Left ventricle myocardium inferior (tissue), 1 donor: ENCODE measurements at regions not wholly inside any gene's neighbourhood (a gene's known extent, or its start where the extent isn't known, plus 50 kb on each side); places are given as distances from the start of the nearest gene placed in this dataset.

Experiments
- DNase-seq: peaks from one replicate; pipeline ENCODE4 v3.0.0-alpha.2; 2020
- H3K27ac ChIP-seq: fragments of 200-600 bp; replicated peaks from 2 replicates; pipeline ENCODE4 v1.8.0; 2021
- H3K27me3 ChIP-seq: fragments of 200-600 bp; 2 replicates; pipeline ENCODE4 v1.8.0; 2021; ENCODE audit warnings: low read depth
- H3K36me3 ChIP-seq: fragments of 200-600 bp; 2 replicates; pipeline ENCODE4 v1.8.0; 2021
- H3K4me1 ChIP-seq: fragments of 200-600 bp; 2 replicates; pipeline ENCODE4 v1.8.0; 2021
- H3K4me3 ChIP-seq: fragments of 200-600 bp; 2 replicates; pipeline ENCODE4 v1.8.0; 2021; ENCODE audit warnings: mild to moderate bottlenecking, moderate library complexity
- H3K9me3 ChIP-seq: fragments of 200-600 bp; replicated peaks from 2 replicates; pipeline ENCODE4 v1.8.0; 2021
- CTCF ChIP-seq: fragments of 200-600 bp; IDR thresholded peaks from 2 replicates; pipeline ENCODE4 v1.8.0; 2021; ENCODE audit warnings: antibody characterized with exemption, mild to moderate bottlenecking, borderline replicate concordance
- intact Hi-C: fragments of 100-400 bp; cut with micrococcal nuclease; formaldehyde crosslinking; loops from one replicate; pipeline ENCODE4 v1.11.0; 2022
- donor health status: DM: no; HTN: yes; CAD: no; lungs with severe emphysema.

- intact Hi-C loops, result no loop called here
- H3K4me3 ChIP-seq, result no peak overlapping the region
- peaks cover 2% of the 10 kb centered on the region for H3K9me3 ChIP-seq
- no peak for DNase-seq
- H3K36me3 ChIP-seq, result no peaks in the 10 kb centered on the region
- no peak for TF ChIP-seq CTCF
- H3K4me1 ChIP-seq, result no peaks in the 10 kb centered on the region
- H3K27ac ChIP-seq, result no peak overlapping the region
- H3K27me3 ChIP-seq, result peaks cover 14% of the 10 kb centered on the region
These were observed 170.7 kb upstream of the PLPP4 start for GRCh38 chr10:120286280-120286679.

- intact Hi-C loops, result no loop called here
- H3K36me3 ChIP-seq, result no peaks in the 10 kb centered on the region
These were observed 156.5 kb upstream of the PLPP4 start for GRCh38 chr10:120300513-120300912.

GRCh38 chr10:120308589-120308988 lies 148.4 kb upstream of the PLPP4 start:
- no peaks in the 10 kb centered on the region for H3K36me3 ChIP-seq
- H3K4me3 ChIP-seq, result no peak overlapping the region
- H3K27ac ChIP-seq, result no peak overlapping the region
- no peaks in the 10 kb centered on the region for H3K4me1 ChIP-seq
- intact Hi-C loops, result no loop called here
- DNase-seq, result no peak
- peaks cover 10% of the 10 kb centered on the region for H3K9me3 ChIP-seq
- no peak for TF ChIP-seq CTCF
- peaks cover 4% of the 10 kb centered on the region for H3K27me3 ChIP-seq

More at GRCh38 chr10:120300513-120300912, 156.5 kb upstream of the PLPP4 start:
- Histone ChIP-seq H3K9me3 (peaks cover 4% of the 10 kb centered on the region), H3K4me3 (no peak overlapping the region), H3K4me1 (no peaks in the 10 kb centered on the region), H3K27me3 (no peaks in the 10 kb centered on the region), H3K27ac (no peak overlapping the region)
- DNase-seq, result no peak
- no peak for TF ChIP-seq CTCF

GRCh38 chr10:120313715-120314114 lies 143.3 kb upstream of the PLPP4 start:
- H3K4me3 ChIP-seq, result no peak overlapping the region
- DNase-seq, result no peak
- H3K9me3 ChIP-seq, result no peaks in the 10 kb centered on the region
- no peaks in the 10 kb centered on the region for H3K36me3 ChIP-seq
- H3K27me3 ChIP-seq, result peaks cover 5% of the 10 kb centered on the region
- intact Hi-C loops, result no loop called here
- H3K27ac ChIP-seq, result no peak overlapping the region
- no peaks in the 10 kb centered on the region for H3K4me1 ChIP-seq
- TF ChIP-seq CTCF, result no peak

GRCh38 chr10:120314442-120314841 lies 142.6 kb upstream of the PLPP4 start:
- intact Hi-C loops, result no loop called here
- H3K36me3 ChIP-seq, result no peaks in the 10 kb centered on the region
- no peaks in the 10 kb centered on the region for H3K4me1 ChIP-seq

More at GRCh38 chr10:120314442-120314841, 142.6 kb upstream of the PLPP4 start:
- H3K27me3 ChIP-seq, result peaks cover 5% of the 10 kb centered on the region
- H3K9me3 ChIP-seq, result no peaks in the 10 kb centered on the region
- no peak for DNase-seq
- H3K27ac ChIP-seq, result no peak overlapping the region
- no peak for TF ChIP-seq CTCF
- no peak overlapping the region for H3K4me3 ChIP-seq
